ENCODE measurements at regions not wholly inside any gene's neighbourhood (a gene's known extent, or its start where the extent isn't known, plus 50 kb on each side); places are given as distances from the start of the nearest gene placed in this dataset.
"Not testable (repeated sequence)": the region's sequence is repeated elsewhere in the genome, so short reads cannot be mapped to it uniquely, and the experiment has no call there.

DNA sequence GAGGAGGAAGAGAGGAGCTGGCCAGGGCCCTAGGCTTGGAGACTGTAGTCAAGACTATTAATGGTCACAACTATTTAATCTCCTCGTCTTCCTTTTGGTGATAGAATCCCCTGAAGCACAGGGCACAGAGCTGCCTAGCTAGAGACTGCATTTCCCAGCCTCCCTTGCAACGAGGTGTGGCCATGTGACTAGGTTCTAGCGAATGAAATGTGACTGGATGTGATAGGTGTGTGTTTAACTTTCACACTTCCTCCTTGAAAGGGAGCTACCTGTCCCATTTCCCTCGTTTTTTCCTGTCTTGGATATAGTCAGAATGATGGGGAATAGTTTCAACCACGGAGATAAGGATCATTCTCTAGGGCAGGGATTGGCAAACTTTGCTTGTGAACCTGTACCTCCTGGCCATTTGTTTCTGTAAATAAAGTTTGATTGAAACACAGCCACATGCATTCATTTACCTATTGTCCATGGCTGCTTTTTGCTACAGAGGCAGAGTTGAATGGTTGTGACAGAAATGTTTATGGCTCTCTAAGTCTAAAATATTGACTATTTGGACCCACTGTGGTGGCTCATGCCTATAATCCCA is 313.5 kb downstream of the MIAT start:
- DNase-seq (ENCODE audit: low read depth in 2 of 2) = no peak

- no peak for DNase-seq (ENCODE audit: low read depth in 2 of 2)
Observed at GRCh38 chr22:26972286-26972685, 314.9 kb downstream of the MIAT start.

DNA sequence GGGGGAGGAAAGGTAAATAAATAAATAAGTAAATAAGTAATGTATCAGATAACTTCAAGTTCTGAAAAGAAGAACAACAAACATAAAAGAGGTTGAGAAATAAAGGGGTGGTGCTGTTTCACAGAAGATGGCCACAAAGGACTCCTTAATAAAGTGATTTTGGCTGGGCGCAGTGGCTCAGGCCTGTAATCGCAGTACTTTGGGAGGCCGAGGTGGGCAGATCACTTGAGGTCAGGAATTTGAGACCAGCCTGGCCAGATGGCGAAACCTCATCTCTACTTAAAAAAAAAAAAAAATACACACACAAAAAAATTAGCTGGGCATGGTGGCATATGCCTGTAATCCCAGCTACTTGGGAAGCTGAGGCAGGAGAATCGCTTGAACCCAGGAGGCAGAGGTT is 315.5 kb downstream of the MIAT start:
- DNase-seq (ENCODE audit: low read depth in 2 of 2) = not testable (repeated sequence)

DNA sequence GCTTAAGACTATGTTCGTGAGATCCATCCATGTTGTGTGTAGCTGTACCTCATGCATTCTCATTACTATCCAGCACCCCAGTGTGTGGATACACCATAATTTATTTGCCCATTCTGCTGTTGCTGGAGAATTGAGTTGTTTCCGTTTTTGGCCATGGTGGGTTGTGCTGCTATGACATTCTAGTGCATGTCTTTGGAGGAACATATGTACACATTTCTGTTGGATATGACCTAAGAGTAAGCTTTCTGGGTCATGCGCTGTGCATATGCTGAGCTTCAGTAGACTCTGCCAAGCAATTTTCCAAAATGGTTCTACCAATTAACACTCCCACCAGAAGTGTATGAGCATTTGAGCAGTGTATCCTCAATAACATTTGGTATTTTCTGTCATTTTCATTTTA is 316.6 kb downstream of the MIAT start:
- DNase-seq (ENCODE audit: low read depth in 2 of 2) = no peak

DNA sequence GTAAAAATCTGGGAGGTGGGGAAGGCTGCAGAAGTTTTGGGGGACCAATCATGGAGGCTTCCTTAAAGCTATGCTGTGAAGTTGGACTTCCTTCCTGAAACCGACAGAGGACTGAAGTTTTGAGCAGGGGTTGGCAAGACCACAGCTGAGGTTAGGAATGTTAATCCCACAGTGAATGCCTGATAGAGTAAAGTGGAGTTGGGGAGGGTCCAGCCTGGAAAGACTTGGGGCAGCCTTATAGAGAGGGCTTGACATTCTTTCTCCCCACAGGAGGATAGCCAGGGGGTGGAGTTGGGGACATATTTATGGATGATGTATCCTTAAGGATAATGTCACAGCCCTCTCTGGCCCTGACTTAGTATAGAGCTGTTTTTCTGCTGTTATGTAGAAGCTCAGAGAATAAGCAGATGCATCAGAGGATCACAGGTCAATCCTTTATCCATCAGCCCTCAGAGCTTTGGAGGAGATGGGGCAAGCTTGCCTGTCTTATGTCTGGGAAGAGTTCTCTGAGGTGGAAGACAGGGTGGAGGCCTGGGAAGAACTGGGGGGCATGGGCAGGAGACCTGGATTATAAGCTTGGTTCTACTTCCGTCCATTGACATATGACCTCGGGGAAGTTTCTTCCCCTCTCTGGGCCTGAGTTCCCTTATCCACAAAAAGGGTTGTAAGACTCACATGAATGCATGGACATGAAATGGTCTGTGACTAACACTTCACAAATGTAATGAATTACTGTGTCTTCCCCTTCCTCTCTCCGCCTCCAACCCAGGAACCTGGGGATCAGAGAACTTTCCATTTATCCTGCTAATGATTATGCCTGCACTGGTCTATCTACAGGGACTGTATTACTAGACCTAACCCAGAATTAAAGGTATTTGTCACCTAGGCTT is 317.8 kb downstream of the MIAT start:
- DNase-seq (ENCODE audit: low read depth in 2 of 2) = no peak

GRCh38 chr22:26975865-26976264 is 318.5 kb downstream of the MIAT start:
- no peak for DNase-seq (ENCODE audit: low read depth in 2 of 2)

DNA sequence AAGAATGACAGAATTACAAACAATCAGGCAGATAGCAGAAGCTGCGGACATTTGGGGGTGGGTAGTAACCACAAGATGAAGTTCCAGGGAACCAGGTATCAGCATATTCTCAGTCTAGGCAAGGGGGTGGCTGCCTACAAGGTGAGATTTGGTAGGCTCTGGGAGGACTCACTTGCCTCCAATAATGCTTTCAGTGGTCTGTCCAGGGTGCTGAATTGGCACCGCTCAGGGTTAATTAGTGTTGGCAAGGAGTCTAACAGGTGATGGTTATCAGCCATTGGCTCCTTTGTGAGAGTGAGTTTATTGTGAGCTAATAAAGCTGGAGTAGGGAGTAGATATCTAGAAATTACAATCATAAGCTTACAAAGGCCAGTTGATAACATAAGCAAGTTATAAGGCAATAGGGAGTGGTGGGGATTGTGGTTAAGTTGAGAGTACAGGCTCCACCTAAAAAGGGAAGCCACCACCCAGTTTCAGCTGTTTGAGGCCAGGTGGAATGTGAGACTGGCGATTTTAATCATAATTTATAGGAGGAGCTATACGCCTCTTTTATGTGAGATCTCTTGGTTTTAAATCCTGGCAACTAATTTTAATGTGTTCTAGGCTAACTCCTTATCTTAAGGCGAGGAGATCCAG is 320.5 kb downstream of the MIAT start:
- DNase-seq (ENCODE audit: low read depth in 2 of 2) = no peak

DNA sequence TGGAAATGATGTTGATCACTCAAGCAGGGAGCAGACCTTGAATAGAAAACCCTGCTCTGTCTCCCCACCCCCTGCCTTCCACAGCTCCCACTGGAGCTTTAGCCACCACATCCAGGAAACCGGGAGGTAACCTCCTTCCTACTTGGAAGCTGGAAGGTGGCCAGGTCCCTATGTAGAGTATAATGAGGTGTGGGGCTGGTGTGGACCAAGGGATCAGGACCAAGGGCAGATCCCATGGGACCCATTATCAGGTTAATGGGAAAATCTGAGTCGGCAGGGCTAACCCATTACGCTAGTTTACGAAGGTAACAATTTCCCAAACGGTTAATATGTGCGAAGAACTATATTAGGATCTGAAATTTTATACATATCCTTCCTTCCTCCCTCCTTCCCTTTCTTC is 321.9 kb downstream of the MIAT start:
- DNase-seq (ENCODE audit: low read depth in 2 of 2) = no peak

DNA sequence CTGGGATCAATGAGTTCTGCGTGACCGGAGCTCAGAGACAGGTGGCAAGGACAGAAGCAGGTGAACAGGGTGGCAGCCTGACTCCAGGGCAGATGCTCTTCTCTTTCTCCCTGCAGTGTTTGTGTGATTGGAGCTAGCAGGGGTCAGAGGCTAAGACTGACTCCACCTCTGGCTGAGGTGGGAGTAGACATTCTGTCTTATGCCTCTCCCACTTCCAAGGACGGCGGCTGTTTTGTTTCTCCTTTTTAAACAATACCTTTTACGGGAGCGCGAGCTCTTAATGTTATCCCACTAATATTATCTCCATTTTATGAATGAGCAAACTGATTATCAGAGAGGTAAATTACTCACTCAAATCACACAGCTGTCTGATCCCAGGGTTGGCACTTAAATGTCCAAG is 323.7 kb downstream of the MIAT start:
- DNase-seq (ENCODE audit: low read depth in 2 of 2) = no peak

GRCh38 chr22:26981541-26981940 is 324.2 kb downstream of the MIAT start:
- no peak for DNase-seq (ENCODE audit: low read depth in 2 of 2)

- no peak for DNase-seq (ENCODE audit: low read depth in 2 of 2)
Observed at GRCh38 chr22:26983311-26983710, 325.9 kb downstream of the MIAT start.

DNA sequence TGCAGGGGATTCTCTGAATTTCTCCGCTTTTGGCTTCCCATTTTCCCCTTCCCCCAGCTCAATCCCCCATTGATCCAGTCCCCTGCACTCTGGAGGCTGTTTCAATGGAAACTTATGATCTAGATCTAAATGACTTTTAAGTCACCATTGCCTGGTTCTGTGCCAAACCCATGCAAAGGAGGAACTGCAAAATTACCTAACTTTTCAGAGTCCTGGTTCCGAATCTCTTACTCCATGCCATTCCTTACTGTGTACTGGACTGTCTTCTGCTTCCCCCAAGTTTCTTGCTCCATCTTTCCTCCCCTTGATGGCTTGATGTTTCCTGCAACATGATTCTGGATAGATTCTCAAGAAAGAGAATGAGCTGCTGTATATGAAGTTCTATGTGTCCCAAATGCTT is 327.8 kb downstream of the MIAT start:
- no peak for DNase-seq (ENCODE audit: low read depth in 2 of 2)

GRCh38 chr22:26985931-26986782 is 328.8 kb downstream of the MIAT start:
- DNase-seq (ENCODE audit: low read depth in 2 of 2) = no peak

DNA sequence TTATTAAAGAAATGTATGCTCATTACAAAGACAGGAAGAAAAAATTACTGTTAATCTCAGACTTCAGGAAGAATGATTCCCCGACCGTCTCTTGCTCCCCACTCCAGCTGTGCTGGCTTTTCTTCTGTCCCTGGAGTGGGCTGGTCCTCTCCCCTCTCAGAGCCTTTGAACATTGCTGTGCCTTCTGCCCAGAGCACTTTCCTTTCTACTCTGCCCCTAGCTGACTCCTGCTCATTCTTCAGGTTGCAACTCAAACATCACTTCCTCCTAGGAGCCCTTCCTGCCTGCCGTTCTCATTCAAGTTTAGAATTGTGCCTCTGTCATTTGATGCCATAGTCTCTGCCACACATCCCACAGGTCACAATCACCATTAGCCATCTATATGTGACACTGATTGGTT is 329.5 kb downstream of the MIAT start:
- no peak for DNase-seq (ENCODE audit: low read depth in 2 of 2)

DNA sequence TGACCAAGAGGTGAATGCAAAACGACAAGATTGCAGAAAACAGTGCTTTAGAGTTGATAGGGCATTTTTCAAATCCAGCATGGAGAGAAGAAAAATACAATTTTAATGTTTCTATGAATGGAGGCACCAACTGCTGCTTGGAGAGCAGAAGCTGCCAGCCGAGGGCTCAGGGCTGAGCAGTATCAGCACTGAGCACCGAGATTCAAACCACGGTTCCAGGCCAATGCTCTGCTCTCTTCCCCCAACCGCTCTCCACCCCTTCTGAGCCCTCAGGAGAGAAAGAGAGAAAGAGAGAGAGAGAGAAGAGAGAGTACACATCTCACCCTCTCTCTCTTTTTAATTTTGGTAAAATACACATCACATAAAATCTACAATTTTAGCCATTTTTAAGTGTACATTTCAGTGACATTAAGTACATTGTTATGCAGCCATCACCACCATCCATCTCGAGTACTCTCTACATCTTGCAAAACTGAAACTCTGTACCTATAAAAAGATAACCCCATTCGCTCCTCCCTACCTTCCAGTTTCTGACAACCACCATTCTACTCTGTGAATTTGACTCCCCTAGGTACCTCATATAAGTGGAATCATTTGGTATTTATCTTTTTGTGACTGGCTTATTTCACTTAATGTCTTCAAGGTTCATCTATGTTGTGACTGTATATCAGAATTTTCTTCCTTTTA is 333.3 kb downstream of the MIAT start:
- DNase-seq (ENCODE audit: low read depth in 2 of 2) = no peak

DNA sequence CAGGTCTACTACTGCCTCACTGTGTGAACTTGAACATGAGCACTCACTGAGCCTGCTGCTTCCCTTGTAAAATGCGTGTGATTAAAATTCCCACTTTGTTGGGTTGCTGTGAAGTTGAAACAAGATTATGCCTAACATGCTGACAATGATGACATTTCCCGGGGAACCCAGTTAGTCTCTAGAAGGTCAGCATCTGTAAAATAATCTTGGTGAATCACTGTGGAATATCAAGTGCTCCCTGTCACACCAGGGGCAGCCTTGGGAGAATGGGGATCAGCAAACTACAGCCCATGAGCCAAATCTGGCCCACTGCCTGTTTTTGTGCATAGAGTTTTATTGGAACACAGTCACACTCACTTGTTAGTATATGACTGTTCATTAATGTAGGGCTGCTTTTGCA is 335.2 kb downstream of the MIAT start:
- DNase-seq (ENCODE audit: low read depth in 2 of 2) = no peak

GRCh38 chr22:26993886-26994285 is 336.5 kb downstream of the MIAT start:
- DNase-seq (ENCODE audit: low read depth in 2 of 2) = no peak

- DNase-seq (ENCODE audit: low read depth in 2 of 2) = no peak
Observed at GRCh38 chr22:26994801-26995200, 337.4 kb downstream of the MIAT start.

DNA sequence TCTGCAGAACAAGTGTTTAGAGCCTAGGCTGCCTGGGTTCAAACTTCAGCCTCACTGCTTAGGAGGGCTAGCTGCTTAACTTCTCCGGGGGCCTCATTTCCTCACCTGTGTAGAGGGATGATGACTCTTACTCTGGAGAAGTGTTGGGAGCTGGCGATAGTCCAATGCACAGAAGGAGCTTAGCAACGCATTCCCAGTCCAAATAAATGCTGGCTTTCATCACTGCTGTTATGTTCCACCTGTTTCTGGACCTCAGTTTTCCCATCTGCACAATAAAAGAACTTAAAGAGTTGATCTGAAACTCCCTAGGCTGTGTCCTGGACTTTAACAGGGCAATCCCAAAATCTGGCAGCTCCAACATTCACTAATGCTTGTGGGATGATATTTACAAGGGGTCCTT is 337.8 kb downstream of the MIAT start:
- DNase-seq (ENCODE audit: low read depth in 2 of 2) = no peak

- DNase-seq (ENCODE audit: low read depth in 2 of 2) = no peak
Observed at GRCh38 chr22:26996154-26996553, 338.8 kb downstream of the MIAT start.

GRCh38 chr22:26998129-26998528 is 340.7 kb downstream of the MIAT start:
- no peak for DNase-seq (ENCODE audit: low read depth in 2 of 2)

DNA sequence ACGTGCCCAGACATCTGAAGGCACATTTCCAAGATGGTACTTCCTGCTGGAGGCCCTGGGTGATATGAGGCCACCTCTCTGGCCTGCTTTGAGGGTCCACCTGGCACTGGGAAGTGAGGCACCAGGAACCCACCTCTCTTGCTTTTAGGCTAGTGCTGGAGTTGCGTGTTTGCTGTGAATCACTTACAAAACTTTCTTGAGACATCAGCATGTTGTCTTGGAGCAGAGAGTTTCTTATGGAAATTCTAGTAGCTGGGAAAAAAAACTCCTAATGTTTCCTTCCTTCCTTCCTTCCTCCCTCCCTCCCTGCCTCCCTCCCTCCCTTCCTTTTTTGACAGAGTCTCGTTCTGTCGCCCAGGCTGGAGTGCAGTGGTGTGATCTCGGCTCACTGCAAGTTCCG is 341.3 kb downstream of the MIAT start:
- DNase-seq (ENCODE audit: low read depth in 2 of 2) = no peak
